Osteocyte (in vitro differentiated cells): ENCODE measurements at regions not wholly inside any gene's neighbourhood (a gene's known extent, or its start where the extent isn't known, plus 50 kb on each side); places are given as distances from the start of the nearest gene placed in this dataset.

Source experiments
- DNase-seq: peaks from one replicate; pipeline ENCODE4 v3.0.0; 2021; ENCODE audit warnings: mixed read lengths; ENCODE audit not compliant: unreplicated experiment; ENCODE audit errors: extremely low spot score
- H3K27ac Mint-ChIP-seq: one replicate; pipeline ENCODE4 v1.8.0; 2021; ENCODE audit warnings: mild to moderate bottlenecking, mixed read lengths; ENCODE audit not compliant: unreplicated experiment
- H3K27me3 Mint-ChIP-seq: one replicate; pipeline ENCODE4 v1.8.0; 2021; ENCODE audit warnings: mixed read lengths; ENCODE audit not compliant: unreplicated experiment
- H3K36me3 Mint-ChIP-seq: one replicate; pipeline ENCODE4 v1.8.0; 2021; ENCODE audit warnings: mixed read lengths; ENCODE audit not compliant: unreplicated experiment
- H3K4me1 Mint-ChIP-seq: one replicate; pipeline ENCODE4 v1.8.0; 2021; ENCODE audit warnings: mixed read lengths; ENCODE audit not compliant: unreplicated experiment
- H3K4me3 Mint-ChIP-seq: one replicate; pipeline ENCODE4 v1.8.0; 2021; ENCODE audit warnings: mild to moderate bottlenecking, moderate library complexity, mixed read lengths; ENCODE audit not compliant: unreplicated experiment
- H3K9me3 Mint-ChIP-seq: one replicate; pipeline ENCODE4 v1.8.0; 2021; ENCODE audit warnings: mixed read lengths; ENCODE audit not compliant: unreplicated experiment
- TF ChIP-seq, protein P1 (sequence below): fragments of 200-600 bp; sonication (generic); IDR thresholded peaks from 2 replicates; pipeline ENCODE4 v1.5.0; 2021; ENCODE audit warnings: antibody characterized with exemption, mild to moderate bottlenecking, moderate library complexity

- H3K4me1 Mint-ChIP-seq, result peaks cover 26% of the 10 kb centered on the region
Observed at GRCh38 chr5:53429706-53430105, 50.7 kb upstream of the FST start.

GRCh38 chr5:53430618-53431252 lies 49.7 kb upstream of the FST start:
- no peaks in the 10 kb centered on the region for H3K36me3 Mint-ChIP-seq
- H3K27me3 Mint-ChIP-seq, result no peaks in the 10 kb centered on the region
- no peaks in the 10 kb centered on the region for H3K9me3 Mint-ChIP-seq
- peak overlapping the region; percentile 12 for H3K27ac Mint-ChIP-seq
- H3K4me3 Mint-ChIP-seq, result no peak overlapping the region
- DNase-seq, result no peak
- H3K4me1 Mint-ChIP-seq, result peaks cover 22% of the 10 kb centered on the region
- TF ChIP-seq, protein P1, sequence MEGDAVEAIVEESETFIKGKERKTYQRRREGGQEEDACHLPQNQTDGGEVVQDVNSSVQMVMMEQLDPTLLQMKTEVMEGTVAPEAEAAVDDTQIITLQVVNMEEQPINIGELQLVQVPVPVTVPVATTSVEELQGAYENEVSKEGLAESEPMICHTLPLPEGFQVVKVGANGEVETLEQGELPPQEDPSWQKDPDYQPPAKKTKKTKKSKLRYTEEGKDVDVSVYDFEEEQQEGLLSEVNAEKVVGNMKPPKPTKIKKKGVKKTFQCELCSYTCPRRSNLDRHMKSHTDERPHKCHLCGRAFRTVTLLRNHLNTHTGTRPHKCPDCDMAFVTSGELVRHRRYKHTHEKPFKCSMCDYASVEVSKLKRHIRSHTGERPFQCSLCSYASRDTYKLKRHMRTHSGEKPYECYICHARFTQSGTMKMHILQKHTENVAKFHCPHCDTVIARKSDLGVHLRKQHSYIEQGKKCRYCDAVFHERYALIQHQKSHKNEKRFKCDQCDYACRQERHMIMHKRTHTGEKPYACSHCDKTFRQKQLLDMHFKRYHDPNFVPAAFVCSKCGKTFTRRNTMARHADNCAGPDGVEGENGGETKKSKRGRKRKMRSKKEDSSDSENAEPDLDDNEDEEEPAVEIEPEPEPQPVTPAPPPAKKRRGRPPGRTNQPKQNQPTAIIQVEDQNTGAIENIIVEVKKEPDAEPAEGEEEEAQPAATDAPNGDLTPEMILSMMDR, result peak; percentile 77

More at GRCh38 chr5:53429706-53430105, 50.7 kb upstream of the FST start:
- Mint-ChIP-seq H3K27me3 (no peaks in the 10 kb centered on the region), H3K4me3 (no peak overlapping the region), H3K9me3 (no peaks in the 10 kb centered on the region), H3K27ac (peak overlapping the region; percentile 50), H3K36me3 (no peaks in the 10 kb centered on the region)
- no peak for DNase-seq
- TF ChIP-seq, protein P1, result no peak
